H1 (cell line): ENCODE measurements at regions not wholly inside any gene's neighbourhood (a gene's known extent, or its start where the extent isn't known, plus 50 kb on each side); places are given as distances from the start of the nearest gene placed in this dataset.
A peak's percentile ranks its signal among the peaks of the same experiment; 100 is the strongest.

Experiments
- BCL11A ChIP-seq, 2 experiments: IDR thresholded peaks; one replicate each; pipeline ENCODE4 v1.6.1; 2011; ENCODE audit warnings: low read depth in 2 of 2, low read length in 2 of 2, mild to moderate bottlenecking in 2 of 2
- CHD7 ChIP-seq: fragments of 300-600 bp; sonication (generic); IDR thresholded peaks from 2 replicates; pipeline ENCODE4 v1.7.1; 2012; ENCODE audit warnings: low read length, moderate library complexity, mild to moderate bottlenecking, inconsistent platforms; ENCODE audit not compliant: insufficient replicate concordance
- EP300 ChIP-seq, 2 experiments: IDR thresholded peaks; 1 replicate in 1 of 2; 2 replicates in 1 of 2; pipeline ENCODE4 v1.6.1; 2011 to 2012; ENCODE audit warnings: low read depth in 2 of 2, low read length in 2 of 2, mild to moderate bottlenecking in 2 of 2, borderline replicate concordance in 1 of 2, inconsistent platforms in 1 of 2, moderate library complexity in 1 of 2
- EZH2 ChIP-seq: fragments of 200-600 bp; sonication (generic); IDR thresholded peaks from 2 replicates; pipeline ENCODE4 v1.7.1; 2012; ENCODE audit warnings: low read depth, mild to moderate bottlenecking, moderate library complexity, low read length, inconsistent platforms; ENCODE audit not compliant: severe bottlenecking
- POLR2AphosphoS5 ChIP-seq: IDR thresholded peaks from 2 replicates; pipeline ENCODE4 v1.6.1; 2011; ENCODE audit warnings: low read depth, low read length
- POU5F1 ChIP-seq: IDR thresholded peaks from 2 replicates; pipeline ENCODE4 v1.6.1; 2011; ENCODE audit warnings: low read depth, mild to moderate bottlenecking, low read length, moderate library complexity
- SIRT6 ChIP-seq: IDR thresholded peaks from one replicate; pipeline ENCODE4 v1.7.1; 2012; ENCODE audit warnings: low read length, inconsistent platforms
- SP2 ChIP-seq: IDR thresholded peaks from 2 replicates; pipeline ENCODE4 v1.6.1; 2012; ENCODE audit warnings: mild to moderate bottlenecking, low read length, inconsistent platforms
- SUZ12 ChIP-seq: fragments of 200-600 bp; sonication (generic); IDR thresholded peaks from 2 replicates; pipeline ENCODE4 v1.6.1; 2012; ENCODE audit warnings: mild to moderate bottlenecking, inconsistent platforms, low read length, moderate library complexity, mixed read lengths
- YY1 ChIP-seq: IDR thresholded peaks from 2 replicates; pipeline ENCODE4 v1.6.1; 2011; ENCODE audit warnings: low read depth, mild to moderate bottlenecking, low read length
- ZNF274 ChIP-seq: IDR thresholded peaks from 2 replicates; pipeline ENCODE4 v1.7.0; 2012; ENCODE audit warnings: low read length, borderline replicate concordance; ENCODE audit errors: extremely low read depth
- TF ChIP-seq, protein P1 (sequence below): IDR thresholded peaks from 2 replicates; pipeline ENCODE4 v1.6.1; 2011; ENCODE audit warnings: low read depth, mild to moderate bottlenecking, low read length; ENCODE audit not compliant: insufficient read depth

DNA sequence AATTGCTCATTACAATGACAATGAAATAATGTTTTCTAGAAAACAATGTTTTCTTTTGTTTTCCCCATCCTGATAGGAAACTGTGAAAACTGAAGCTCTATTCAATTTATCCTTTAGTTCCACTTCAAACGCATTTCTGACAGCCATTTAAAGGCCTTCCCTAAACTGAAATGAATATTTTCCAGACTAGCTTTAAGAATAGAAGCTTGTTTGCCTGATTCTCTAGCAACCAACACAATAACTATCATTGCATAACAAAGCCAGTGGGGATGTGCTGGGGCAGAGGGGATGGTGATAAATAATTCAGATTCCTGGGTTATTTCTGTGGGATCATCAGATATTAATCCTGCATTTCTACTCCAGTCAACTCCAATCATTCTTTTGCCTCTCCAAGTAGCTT is 427.1 kb downstream of the RND3 start (continued):
- TF ChIP-seq CHD7: peak; percentile 33
- TF ChIP-seq, protein P1, sequence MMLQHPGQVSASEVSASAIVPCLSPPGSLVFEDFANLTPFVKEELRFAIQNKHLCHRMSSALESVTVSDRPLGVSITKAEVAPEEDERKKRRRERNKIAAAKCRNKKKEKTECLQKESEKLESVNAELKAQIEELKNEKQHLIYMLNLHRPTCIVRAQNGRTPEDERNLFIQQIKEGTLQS: no peak
- no peak for TF ChIP-seq BCL11A (IDR thresholded peaks at IDR 0.05; ENCODE audit: low read depth in 2 of 2, low read length in 2 of 2)
- TF ChIP-seq YY1: no peak
- TF ChIP-seq POLR2AphosphoS5: no peak
- TF ChIP-seq SIRT6: no peak
- TF ChIP-seq EZH2: no peak
- TF ChIP-seq ZNF274: no peak
- no peak for TF ChIP-seq SP2
- no peak for TF ChIP-seq SUZ12
- TF ChIP-seq POU5F1: peak; percentile 79
- TF ChIP-seq EP300 (IDR thresholded peaks at IDR 0.05; ENCODE audit: borderline replicate concordance in 1 of 2, low read depth in 2 of 2, low read length in 2 of 2): 0 out of 3 replicates have a peak, but pooled peaks of 1 of the 2 experiments have one; percentile 34
- TF ChIP-seq, all 59 proteins: peak for 6
